K562 (cell line): ENCODE measurements at regions not wholly inside any gene's neighbourhood (a gene's known extent, or its start where the extent isn't known, plus 50 kb on each side); places are given as distances from the start of the nearest gene placed in this dataset.

Source experiments
- BACH1 ChIP-seq: fragments of 200-800 bp; sonication (Bioruptor generic); IDR thresholded peaks from 2 replicates; pipeline ENCODE4 v1.6.1; 2016; ENCODE audit warnings: missing genetic modification characterization, missing compliant biosample characterization
- CREB1 ChIP-seq, 2 experiments: sonication (generic) in 1 of 2; formaldehyde crosslinking in 1 of 2; IDR thresholded peaks; 2 replicates each; pipeline versions ENCODE4 v1.6.1 to v1.8.0; 2012 to 2022; ENCODE audit warnings: inconsistent platforms in 1 of 2, mild to moderate bottlenecking in 1 of 2, missing genetic modification reagents in 1 of 2, moderate library complexity in 1 of 2
- DMBX1 ChIP-seq: fragments of 250-450 bp; sonication (Bioruptor Pico); IDR thresholded peaks from 2 replicates; pipeline ENCODE4 v1.8.0; 2022; ENCODE audit warnings: inconsistent platforms, mild to moderate bottlenecking, moderate library complexity, borderline replicate concordance
- SMARCE1 ChIP-seq: fragments of 450-650 bp; IDR thresholded peaks from 2 replicates; pipeline ENCODE4 v1.7.1; 2016; ENCODE audit warnings: mild to moderate bottlenecking
- SUPT5H ChIP-seq: fragments of 450-650 bp; IDR thresholded peaks from 2 replicates; pipeline ENCODE4 v1.6.1; 2016
- ZKSCAN8 ChIP-seq: fragments of 200-800 bp; sonication (Bioruptor generic); IDR thresholded peaks from 2 replicates; pipeline ENCODE4 v1.6.1; 2016; ENCODE audit warnings: missing genetic modification characterization, missing compliant biosample characterization
- ZNF174 ChIP-seq: fragments of 250-450 bp; sonication (Bioruptor Pico); IDR thresholded peaks from 2 replicates; pipeline ENCODE4 v1.4.0; 2020; ENCODE audit warnings: mild to moderate bottlenecking
- TF ChIP-seq, protein P1 (sequence below): fragments of 450-650 bp; IDR thresholded peaks from 2 replicates; pipeline ENCODE4 v1.6.1; 2016; ENCODE audit warnings: mild to moderate bottlenecking, moderate library complexity
- TF ChIP-seq, protein P2 (sequence below): fragments of 200-800 bp; sonication (Bioruptor generic); IDR thresholded peaks from 2 replicates; pipeline ENCODE4 v1.6.1; 2017; ENCODE audit warnings: missing genetic modification characterization, missing compliant biosample characterization

DNA sequence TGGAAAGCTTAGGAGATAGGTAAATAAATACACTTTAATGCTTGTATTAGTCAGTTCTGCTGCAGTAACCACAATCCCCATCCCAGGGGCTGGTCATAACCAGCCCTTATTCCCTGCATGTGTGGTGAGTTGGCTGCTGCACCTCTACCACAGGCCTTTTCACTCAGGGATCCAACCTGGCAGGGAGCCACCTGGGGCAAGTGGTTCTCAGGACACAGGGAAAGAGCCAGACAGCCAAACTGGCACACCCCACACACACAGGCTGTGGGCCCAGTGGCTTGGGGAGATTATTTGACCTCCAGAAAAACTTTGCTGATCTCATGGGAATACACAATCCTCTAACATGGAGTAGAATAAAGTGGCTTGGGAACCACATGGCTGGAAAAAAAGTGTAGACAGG is 400.0 kb upstream of the RNF32 start (continued):
- TF ChIP-seq, protein P1, sequence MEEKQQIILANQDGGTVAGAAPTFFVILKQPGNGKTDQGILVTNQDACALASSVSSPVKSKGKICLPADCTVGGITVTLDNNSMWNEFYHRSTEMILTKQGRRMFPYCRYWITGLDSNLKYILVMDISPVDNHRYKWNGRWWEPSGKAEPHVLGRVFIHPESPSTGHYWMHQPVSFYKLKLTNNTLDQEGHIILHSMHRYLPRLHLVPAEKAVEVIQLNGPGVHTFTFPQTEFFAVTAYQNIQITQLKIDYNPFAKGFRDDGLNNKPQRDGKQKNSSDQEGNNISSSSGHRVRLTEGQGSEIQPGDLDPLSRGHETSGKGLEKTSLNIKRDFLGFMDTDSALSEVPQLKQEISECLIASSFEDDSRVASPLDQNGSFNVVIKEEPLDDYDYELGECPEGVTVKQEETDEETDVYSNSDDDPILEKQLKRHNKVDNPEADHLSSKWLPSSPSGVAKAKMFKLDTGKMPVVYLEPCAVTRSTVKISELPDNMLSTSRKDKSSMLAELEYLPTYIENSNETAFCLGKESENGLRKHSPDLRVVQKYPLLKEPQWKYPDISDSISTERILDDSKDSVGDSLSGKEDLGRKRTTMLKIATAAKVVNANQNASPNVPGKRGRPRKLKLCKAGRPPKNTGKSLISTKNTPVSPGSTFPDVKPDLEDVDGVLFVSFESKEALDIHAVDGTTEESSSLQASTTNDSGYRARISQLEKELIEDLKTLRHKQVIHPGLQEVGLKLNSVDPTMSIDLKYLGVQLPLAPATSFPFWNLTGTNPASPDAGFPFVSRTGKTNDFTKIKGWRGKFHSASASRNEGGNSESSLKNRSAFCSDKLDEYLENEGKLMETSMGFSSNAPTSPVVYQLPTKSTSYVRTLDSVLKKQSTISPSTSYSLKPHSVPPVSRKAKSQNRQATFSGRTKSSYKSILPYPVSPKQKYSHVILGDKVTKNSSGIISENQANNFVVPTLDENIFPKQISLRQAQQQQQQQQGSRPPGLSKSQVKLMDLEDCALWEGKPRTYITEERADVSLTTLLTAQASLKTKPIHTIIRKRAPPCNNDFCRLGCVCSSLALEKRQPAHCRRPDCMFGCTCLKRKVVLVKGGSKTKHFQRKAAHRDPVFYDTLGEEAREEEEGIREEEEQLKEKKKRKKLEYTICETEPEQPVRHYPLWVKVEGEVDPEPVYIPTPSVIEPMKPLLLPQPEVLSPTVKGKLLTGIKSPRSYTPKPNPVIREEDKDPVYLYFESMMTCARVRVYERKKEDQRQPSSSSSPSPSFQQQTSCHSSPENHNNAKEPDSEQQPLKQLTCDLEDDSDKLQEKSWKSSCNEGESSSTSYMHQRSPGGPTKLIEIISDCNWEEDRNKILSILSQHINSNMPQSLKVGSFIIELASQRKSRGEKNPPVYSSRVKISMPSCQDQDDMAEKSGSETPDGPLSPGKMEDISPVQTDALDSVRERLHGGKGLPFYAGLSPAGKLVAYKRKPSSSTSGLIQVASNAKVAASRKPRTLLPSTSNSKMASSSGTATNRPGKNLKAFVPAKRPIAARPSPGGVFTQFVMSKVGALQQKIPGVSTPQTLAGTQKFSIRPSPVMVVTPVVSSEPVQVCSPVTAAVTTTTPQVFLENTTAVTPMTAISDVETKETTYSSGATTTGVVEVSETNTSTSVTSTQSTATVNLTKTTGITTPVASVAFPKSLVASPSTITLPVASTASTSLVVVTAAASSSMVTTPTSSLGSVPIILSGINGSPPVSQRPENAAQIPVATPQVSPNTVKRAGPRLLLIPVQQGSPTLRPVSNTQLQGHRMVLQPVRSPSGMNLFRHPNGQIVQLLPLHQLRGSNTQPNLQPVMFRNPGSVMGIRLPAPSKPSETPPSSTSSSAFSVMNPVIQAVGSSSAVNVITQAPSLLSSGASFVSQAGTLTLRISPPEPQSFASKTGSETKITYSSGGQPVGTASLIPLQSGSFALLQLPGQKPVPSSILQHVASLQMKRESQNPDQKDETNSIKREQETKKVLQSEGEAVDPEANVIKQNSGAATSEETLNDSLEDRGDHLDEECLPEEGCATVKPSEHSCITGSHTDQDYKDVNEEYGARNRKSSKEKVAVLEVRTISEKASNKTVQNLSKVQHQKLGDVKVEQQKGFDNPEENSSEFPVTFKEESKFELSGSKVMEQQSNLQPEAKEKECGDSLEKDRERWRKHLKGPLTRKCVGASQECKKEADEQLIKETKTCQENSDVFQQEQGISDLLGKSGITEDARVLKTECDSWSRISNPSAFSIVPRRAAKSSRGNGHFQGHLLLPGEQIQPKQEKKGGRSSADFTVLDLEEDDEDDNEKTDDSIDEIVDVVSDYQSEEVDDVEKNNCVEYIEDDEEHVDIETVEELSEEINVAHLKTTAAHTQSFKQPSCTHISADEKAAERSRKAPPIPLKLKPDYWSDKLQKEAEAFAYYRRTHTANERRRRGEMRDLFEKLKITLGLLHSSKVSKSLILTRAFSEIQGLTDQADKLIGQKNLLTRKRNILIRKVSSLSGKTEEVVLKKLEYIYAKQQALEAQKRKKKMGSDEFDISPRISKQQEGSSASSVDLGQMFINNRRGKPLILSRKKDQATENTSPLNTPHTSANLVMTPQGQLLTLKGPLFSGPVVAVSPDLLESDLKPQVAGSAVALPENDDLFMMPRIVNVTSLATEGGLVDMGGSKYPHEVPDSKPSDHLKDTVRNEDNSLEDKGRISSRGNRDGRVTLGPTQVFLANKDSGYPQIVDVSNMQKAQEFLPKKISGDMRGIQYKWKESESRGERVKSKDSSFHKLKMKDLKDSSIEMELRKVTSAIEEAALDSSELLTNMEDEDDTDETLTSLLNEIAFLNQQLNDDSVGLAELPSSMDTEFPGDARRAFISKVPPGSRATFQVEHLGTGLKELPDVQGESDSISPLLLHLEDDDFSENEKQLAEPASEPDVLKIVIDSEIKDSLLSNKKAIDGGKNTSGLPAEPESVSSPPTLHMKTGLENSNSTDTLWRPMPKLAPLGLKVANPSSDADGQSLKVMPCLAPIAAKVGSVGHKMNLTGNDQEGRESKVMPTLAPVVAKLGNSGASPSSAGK: no peak
- TF ChIP-seq BACH1 (tag) (no peak), DMBX1 (no peak), ZKSCAN8 (no peak), SMARCE1 (no peak), SUPT5H (no peak), CREB1 (IDR thresholded peaks at IDR 0.05) (no peak), CREB1 (CRISPR knock-in tag; IDR thresholded peaks at IDR 0.05) (no peak), ZNF174 (CRISPR knock-in tag) (no peak)
- TF ChIP-seq, protein P2, sequence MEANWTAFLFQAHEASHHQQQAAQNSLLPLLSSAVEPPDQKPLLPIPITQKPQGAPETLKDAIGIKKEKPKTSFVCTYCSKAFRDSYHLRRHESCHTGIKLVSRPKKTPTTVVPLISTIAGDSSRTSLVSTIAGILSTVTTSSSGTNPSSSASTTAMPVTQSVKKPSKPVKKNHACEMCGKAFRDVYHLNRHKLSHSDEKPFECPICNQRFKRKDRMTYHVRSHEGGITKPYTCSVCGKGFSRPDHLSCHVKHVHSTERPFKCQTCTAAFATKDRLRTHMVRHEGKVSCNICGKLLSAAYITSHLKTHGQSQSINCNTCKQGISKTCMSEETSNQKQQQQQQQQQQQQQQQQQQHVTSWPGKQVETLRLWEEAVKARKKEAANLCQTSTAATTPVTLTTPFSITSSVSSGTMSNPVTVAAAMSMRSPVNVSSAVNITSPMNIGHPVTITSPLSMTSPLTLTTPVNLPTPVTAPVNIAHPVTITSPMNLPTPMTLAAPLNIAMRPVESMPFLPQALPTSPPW: no peak
